NCI-H748 treated with DMSO at 0.1 percent for 48 hours (cell line): ENCODE measurements at regions not wholly inside any gene's neighbourhood (a gene's known extent, or its start where the extent isn't known, plus 50 kb on each side); places are given as distances from the start of the nearest gene placed in this dataset.
"Not testable (repeated sequence)": the region's sequence is repeated elsewhere in the genome, so short reads cannot be mapped to it uniquely, and the experiment has no call there.

Source experiments
- DNase-seq: peaks from one replicate; lab custom pipeline; 2025; lab: John Stamatoyannopoulos, UW

DNA sequence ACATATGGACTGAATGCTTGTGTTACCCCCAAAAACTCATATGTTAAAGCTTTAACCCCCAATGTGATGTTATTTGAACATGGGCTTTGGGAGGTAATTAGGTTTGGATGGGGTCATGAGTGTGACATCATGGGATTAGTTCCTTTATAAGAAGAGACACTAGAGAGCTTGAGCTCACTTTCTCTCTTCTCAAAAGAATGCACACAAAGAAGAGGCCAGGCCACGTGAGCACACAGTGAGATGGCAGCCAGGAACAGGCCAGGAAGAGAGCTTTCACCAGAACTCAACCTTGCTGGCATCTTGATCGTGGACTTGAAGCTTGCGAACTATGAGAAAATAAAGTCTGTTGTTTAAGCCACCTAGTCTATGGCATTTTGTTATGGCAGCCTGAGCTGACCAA, 360.6 kb downstream of the NR2F1-AS1 start:
- no peak for DNase-seq

DNA sequence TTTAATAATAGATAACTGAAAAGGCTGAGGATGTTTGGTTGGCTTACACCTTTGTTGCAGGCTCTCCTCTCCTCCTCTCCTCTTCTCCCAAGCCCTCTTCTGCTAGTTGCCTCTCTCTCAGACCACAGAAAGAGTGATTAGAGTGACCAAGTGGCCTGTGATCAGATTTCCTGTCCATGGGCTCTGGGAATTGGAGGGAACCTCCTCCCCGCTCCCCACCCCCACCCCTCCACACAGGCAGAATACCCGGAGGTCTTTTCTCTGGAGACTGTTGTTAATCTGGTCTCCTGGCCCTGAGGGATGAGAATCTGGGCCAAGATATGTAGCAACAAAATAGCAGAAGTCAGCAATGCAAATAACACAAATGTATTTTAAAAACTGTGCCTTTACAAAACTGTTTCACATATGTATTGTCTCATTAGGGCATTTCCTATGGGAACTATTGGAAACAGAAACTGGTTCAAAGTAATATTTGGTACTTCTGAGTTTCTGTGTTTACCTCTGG, 361.3 kb downstream of the NR2F1-AS1 start:
- no peak for DNase-seq

DNA sequence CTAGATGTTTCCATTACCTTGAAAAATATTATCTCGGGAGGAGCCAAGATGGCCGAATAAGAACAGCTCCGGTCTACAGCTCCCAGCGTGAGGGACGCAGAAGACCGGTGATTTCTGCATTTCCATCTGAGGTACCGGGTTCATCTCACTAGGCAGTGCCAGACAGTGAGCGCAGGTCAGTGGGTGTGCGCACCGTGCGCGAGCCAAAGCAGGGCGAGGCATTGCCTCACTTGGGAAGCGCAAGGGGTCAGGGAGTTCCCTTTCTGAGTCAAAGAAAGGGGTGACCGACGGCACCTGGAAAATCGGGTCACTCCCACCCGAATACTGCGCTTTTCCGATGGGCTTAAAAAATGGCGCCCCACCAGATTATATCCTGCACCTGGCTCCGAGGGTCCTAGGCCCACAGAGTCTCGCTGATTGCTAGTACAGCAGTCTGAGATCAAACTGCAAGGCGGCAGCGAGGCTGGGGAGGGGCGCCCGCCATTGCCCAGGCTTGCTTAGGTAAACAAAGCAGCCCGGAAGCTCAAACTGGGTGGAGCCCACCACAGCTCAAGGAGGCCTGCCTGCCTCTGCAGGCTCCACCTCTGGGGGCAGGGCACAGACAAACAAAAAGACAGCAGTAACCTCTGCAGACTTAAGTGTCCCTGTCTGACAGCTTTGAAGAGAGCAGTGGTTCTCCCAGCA, 367.8 kb downstream of the NR2F1-AS1 start:
- DNase-seq = not testable (repeated sequence)

DNA sequence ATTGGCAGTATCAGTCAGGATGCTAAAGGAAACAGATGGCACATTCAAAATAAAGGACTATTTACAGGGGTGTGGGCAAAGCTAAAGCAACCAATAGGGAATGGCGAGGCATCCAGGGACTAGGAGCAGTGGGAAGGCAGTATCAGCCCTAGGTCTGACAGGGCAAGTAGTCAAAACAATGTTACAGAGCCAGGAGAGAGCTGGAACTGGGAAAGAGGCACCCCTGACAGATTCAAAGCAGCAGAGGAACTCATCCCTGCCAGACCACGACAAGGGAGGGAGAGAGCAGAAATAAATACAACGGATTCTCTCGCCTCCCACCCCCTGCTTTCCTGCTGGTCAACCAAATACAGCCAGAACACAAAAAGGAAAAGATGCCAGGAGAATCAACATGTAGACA, 371.5 kb downstream of the NR2F1-AS1 start:
- no peak for DNase-seq

DNA sequence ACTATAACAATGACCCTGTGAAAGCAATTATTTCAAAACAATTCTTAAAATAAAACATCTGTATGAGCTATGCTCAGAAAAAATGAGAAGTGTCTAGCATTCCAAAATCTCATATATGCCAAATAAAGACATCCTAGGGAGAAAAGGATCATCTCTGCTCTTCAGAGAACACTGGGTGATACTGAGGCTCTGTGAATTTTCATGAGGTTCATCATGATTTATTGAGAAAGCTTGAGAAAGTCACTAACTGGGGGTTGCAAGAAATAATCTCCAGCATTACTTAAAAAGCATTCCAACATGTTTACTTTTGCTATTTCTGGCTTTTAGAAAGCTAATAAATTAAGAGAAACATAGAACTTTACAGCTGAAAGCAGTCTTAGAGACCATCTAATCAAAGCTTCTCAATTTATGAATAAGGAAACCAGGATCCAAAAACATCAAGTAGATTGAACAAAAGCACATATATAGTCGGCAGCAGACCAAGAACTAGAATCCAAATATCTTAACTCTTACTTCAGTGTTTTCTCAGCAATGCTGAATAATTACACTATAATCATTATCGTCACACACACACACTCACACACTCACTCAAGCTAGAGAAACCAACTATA, 372.8 kb downstream of the NR2F1-AS1 start:
- DNase-seq = no peak

DNA sequence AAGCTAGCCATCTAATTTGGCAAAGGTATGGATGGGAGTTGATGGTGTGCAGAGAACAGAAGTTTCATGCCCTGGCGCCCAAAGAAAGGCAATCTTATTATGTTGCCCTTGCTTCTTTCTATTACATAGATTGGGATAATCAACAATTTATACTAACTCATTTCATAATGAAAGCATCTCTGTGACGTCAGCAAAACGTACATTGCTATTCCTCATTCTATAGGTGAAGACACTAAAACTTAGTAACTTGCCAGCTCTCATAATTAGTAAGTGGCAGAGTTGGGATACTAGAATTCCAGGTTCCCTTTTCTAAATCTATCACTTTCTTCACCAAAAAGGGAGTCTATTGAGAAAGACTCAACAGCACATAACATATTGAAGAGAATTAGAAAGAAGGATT, 374.8 kb downstream of the NR2F1-AS1 start:
- no peak for DNase-seq

DNA sequence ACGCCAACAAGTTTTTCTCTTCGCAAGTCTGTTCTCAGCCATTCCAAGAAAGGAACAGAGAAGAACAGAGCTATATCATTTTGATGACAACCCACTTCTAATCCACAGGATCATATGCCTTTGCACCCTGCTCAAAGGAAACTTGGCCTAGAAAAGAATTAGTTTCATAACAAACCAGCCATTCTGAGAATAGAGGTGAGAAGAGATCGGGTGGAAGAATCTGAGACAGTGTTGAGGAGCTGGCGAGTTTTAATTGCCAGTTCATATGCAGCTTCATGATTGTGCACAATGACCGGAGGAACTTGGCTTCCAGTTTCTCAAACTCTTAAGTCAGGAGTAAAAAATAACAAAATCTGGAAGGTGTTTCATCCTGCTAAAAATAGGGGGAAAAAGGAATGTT, 380.0 kb downstream of the NR2F1-AS1 start:
- DNase-seq = no peak

DNA sequence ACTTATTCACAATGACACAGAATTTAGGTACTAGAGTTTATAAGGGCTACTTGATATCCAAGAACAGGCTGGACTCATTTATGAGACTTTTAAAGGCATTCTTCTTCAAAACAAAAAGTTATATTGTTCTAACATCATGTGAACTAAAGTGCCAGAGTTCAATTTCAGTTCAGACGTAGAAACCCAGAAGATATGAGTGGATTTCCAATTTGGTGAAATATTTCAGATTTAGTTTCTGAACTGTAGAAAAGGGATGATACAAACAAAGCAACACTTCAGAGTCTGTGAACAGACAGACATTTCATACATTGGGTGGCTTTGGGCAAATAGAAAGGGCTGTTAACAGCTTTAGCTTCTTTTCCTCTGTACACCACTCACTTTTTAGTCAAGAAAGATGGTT, 384.0 kb downstream of the NR2F1-AS1 start:
- DNase-seq = no peak

DNA sequence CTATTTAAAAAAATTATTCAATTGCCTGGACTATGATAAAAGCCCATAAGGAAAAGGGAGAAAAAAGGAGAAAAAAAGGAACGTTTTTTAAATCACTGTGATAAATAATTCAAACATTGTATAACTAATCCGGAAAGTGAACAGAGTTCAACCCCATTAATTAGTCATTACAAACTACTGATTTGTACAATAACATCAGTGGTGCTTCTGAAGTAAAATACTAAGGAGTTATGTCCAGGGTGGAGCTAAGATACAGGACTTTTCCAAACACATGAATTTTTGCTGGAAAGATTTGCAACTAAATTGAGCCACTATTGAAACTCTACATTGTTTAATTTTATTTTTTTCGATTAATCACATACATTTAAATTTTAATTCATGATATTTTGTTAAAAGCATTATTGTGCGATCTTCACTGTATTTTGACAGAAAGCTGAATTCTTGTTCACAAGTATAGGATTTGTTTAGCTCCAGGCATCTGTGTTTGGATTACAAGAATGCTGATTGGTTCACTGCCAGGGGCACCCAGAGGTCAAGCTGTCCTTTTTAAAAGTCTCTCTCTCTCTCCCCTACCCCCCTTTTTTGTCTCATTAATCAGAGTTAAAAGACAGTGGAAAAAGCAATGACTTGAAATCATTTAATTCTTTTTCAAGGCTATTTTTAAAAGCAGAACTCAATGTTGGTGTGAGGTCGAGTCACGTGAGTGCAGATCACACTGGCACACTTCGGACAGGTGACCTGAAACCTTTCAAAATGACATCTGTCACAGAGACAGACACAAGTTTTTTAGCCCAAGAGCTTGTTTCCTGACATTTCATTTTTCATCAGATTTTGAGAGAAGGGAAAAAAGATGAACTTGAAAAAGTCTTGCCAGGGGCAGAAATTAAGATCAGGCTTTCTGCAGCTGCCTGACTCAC, 387.3 kb downstream of the NR2F1-AS1 start:
- DNase-seq = no peak

DNA sequence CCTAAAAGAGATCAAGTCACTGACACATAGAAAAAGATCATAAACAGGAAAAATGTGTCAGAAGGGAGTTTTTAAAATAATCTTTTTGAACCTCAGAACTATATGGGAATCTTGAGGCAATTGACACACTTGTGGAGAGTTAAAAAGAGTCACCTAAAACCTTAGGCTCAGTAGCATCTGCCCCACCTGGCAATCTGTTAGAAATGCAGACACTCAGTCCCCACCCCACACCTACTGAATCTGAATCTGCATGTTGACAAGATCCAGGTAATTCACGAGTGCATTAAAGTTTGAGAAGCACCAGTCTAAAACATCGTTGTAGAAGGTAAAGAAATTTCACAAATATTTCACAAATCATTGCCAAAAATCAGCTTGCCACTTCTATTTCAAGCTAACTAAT, 388.3 kb downstream of the NR2F1-AS1 start:
- no peak for DNase-seq

DNA sequence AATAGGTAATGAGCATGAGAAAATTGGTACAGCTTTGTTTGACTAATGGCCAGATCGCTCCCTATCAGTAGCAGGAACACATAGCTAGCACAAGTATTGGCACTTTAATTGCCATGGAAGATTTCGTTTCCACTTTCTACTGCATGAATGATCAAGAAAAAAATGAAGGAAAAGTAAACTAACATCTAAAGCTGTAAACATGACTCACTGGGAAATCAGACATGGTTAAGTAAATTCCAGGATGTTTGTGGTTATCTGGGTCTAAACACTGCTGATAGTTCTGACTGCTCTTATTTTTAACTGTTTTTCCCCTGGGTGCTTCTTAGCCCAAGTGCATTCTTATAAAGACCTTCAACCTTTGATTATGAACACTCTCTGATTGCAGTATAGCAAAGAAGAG, 388.9 kb downstream of the NR2F1-AS1 start:
- DNase-seq = no peak

DNA sequence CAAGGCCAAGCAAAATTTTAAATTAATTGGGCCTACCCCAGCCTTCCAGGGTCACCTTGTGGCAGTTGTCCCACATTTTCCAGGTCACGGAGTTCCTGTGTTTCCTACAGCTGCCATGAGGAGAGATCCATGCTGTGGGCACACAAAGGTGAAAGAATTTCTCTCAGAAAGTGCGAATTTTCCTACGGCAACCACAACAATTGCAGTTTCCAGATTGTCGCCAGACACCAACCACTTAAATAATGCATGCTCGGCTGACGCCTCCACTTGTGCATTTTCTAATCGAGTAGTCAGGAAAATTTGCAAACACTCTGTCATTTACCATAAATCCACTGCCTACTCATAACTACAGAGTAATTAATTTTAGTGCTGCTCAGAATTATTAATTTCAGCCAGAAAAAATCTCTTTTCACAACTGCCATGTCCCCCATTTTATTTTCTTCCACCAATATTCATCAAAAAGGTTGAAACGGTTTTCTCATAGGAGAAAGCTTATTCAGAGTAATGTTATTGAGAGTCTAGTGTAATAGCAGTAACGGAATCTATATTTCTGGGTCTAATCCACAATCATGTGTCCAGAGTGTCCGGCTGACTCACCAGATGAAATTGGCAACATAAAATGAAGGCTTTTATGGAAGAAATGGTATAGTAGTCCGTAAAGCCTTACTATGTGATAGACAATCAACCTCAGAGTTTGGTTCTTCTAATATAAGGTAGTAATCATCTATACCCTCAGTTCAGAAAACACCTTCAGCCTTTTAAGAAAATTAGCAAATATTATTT, 389.8 kb downstream of the NR2F1-AS1 start:
- no peak for DNase-seq

DNA sequence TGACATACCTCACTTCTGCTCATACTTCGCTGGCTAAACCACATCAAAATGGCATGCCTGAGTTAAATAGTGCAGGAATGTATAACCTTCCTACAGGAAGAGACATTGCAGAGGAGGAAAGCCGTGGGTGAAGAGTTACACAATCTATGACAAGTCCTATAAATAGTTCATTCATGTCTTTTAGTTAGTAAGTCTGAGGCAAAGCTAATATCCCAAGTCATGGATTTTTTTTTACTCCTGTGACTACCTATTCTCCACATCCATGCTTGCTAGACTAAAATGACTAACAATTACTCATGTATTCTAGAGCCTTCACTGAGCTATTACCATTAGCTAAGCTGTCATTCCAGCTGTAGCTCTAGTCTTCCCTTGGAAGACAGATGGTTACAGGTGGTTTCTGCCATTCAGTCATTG, 391.3 kb downstream of the NR2F1-AS1 start:
- DNase-seq = no peak

DNA sequence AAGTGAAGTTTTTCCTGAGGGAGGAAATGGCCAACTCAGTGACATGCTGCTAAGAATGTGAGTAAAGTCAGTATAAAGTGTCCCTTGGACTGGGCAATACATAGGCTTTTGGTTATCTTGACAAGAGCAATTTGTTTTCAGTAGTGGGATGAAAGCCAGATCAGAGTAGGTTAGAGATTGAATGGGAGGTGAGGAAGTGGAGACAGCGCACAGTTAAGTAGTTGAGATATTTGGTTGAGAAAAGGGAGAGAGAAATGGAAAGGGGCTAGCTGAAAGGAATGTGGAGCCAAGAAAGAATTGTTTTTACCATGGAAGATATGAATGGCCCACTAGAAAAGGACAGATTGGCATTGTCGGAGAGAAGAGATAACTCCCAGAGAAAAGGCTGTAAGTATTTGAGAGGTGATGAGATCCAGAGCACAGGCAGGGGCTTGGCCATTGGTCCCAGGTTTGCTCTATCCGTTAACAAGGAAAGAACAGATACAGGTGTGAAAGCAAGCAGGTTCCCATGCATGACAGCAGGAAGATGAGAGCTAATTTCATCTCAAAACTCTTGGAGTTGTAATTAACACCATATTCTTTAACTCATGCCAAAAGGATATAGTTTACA, 392.0 kb downstream of the NR2F1-AS1 start:
- no peak for DNase-seq

DNA sequence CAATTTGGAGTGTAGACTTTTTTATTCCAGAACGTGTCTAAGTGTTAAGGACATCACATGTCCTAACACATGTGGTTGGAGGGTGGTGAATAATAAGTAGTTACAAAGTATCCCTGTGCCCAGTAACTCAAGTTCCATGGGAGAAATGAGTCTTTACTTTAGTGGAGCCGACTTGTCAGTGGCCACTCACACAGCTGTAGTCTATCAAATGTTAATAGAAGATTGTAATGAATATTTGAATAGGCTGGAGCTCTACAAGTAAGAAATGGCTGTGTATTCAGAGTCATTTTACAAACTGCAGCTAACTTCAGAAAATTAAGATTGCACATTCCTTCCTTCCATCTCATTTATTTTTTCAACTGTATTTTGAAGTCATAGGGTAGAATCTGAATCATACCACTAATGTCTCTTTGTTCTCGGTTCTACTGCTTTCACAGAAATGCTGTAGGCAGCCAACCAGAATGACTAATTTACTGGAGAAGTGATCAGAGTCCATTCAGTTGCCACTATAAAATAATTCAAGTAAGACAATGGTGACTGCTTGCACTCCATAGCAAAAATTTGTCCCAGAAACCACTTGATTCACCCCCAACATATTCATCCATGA, 394.8 kb downstream of the NR2F1-AS1 start:
- DNase-seq = no peak

DNA sequence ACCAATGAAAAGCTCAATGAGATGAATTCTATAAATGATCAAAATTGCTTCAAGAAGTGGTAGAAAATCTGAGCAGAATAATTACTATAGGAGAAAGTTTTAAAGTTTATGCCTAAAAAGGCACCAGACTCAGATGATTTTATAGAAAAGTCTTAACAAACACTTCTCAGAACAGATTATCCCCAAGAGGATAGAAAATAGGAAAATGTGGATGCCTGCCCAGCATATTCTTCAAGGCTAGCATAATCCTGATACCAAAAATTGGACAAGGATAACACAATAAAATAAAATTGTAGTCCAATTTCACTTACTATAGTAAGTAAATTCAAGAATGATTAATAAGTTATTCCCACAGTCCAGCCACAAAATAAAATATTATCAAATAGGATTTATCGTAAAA, 397.0 kb downstream of the NR2F1-AS1 start:
- no peak for DNase-seq

DNA sequence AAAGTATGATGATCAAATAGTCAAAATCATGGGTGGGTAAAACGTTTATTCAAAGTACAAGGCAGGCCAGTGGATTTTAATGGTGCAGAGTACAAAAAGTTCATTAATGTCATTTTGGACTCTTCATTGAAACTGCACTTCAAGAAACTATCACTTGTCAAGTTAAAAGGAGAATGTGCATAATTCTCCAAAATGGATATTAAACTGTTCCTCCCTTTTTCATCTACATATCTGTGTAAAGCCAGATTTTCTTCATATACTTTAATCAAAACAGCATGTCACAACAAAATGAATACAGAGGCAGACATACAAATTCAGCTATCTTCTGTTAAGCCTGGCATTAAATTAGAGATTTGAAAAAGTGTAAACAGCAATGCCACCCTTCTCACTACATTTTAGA, 401.6 kb downstream of the NR2F1-AS1 start:
- DNase-seq = no peak

DNA sequence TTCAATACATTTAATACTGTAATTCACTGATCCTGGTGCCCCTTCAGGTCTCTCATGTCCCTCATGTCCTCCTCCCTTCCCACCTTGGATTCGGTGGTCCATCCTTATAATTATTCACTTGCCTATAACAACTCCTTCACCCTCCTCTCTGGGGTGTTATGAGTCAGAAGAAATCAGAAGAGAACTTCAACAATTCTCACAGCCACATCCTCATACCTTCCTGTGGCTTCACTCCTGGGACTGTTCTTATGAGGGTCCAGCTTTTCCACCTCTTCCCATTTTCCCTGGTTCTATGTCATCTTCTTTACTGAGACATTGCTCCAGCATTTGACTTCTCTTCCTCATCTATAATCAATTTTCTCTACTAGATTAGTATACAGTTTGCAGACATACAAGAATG, 406.1 kb downstream of the NR2F1-AS1 start:
- no peak for DNase-seq

DNA sequence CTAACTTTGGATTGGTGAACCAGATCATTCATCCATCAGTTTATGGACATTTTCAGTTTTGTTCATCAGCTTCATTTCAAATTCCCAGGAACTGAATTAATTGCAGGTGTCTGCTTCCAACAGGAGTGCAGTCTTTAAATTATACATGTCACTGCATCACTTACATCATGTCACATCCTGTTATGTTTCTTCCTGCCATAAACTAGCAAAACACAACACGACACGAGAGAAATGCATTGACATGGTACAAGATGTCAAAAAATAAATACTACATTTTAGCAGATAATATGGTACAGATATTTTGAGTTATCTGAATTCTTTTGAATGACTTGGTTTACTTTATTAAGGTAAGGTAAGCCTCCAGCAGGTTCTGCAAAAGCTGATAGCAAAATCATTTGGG, 415.5 kb downstream of the NR2F1-AS1 start:
- no peak for DNase-seq

DNA sequence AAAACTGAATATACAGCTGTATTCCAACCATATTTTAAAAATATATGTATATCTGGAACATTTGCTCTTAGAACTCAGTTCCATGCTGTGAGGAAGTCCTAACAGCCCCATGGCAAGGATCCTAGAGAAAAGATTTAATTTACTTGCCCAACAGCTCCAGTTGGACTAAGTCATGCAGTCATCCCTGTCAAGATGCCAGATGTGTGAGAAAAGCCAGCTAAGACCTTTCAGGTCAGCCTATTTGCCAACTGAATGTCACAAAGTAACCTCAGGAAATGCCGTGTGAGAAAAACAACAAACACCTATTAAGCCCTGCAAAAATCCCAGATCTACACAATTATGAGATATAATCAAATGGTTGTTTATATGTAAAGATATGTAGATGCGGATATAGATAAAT, 416.3 kb downstream of the NR2F1-AS1 start:
- DNase-seq = no peak

DNA sequence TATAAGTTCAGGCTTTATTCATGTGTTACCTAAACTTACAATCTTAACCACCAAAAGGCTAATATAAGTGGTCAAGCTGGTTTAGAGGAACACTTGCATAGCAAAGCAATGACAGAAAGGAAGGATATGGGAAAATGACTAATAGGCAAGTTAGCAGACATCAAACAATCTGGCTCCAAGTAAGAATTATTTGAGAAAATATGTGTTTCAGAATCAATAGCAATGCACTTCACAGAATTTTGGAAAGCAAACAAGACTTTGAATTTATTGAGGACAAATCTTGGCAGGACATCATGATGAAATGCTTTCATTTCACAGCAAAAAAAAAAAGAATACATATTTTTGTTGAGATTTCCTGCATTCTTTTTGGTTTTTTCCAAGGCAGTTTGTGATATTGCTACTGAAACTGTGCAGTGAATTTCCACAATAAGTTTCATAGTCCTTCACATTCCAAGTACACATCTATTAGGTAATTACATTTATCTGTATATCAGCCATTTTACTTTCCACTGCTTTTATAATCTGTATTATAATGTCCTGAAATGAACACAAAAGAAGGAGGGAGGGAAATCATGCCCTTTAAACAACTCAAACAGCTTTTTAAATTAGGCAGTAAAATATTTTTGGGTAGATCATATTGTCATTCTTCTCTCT, 417.9 kb downstream of the NR2F1-AS1 start:
- DNase-seq = no peak
